ENCODE measurements at regions not wholly inside any gene's neighbourhood (a gene's known extent, or its start where the extent isn't known, plus 50 kb on each side); places are given as distances from the start of the nearest gene placed in this dataset.

GRCh38 chr12:98438656-98439230, 76.6 kb upstream of the TMPO start:
- TF ChIP-seq EZH2 (IDR thresholded peaks at IDR 0.05; ENCODE audit: borderline replicate concordance, insufficient read depth, low read depth, low read length, poor library complexity, severe bottlenecking): no peak
- TF ChIP-seq CTCF (IDR thresholded peaks at IDR 0.05): no peak
